Esophagus (tissue), 2 donors: ENCODE measurements at regions not wholly inside any gene's neighbourhood (a gene's known extent, or its start where the extent isn't known, plus 50 kb on each side); places are given as distances from the start of the nearest gene placed in this dataset.

Experiments
- H3K27ac ChIP-seq, 2 donors: one replicate each; pipeline ENCODE4 v1.5.1; 2013; ENCODE audit warnings: low read depth in 2 of 2, mild to moderate bottlenecking in 2 of 2, inconsistent platforms in 1 of 2, low read length in 1 of 2, moderate library complexity in 1 of 2
- H3K27me3 ChIP-seq, 2 donors: one replicate each; pipeline ENCODE4 v1.6.1; 2013; ENCODE audit warnings: low read length in 2 of 2, control low read depth in 1 of 2, mild to moderate bottlenecking in 1 of 2; ENCODE audit not compliant: insufficient read depth in 2 of 2, control insufficient read depth in 1 of 2
- H3K36me3 ChIP-seq, 2 donors: one replicate each; pipeline ENCODE4 v1.6.1; 2013; ENCODE audit warnings: low read length in 1 of 2; ENCODE audit not compliant: control insufficient read depth in 2 of 2, insufficient read depth in 2 of 2
- H3K4me1 ChIP-seq, 2 donors: one replicate each; pipeline ENCODE4 v1.6.1; 2013; ENCODE audit warnings: low read length in 1 of 2; ENCODE audit not compliant: control insufficient read depth in 2 of 2, insufficient read depth in 2 of 2
- H3K4me3 ChIP-seq, 2 donors: one replicate each; pipeline ENCODE4 v1.5.1; 2013; ENCODE audit warnings: low read length in 2 of 2, mild to moderate bottlenecking in 2 of 2, low read depth in 1 of 2, moderate library complexity in 1 of 2
- H3K9me3 ChIP-seq, 2 donors: one replicate each; pipeline ENCODE4 v1.6.1; 2013; ENCODE audit warnings: mild to moderate bottlenecking in 2 of 2, low read depth in 1 of 2, low read length in 1 of 2, moderate library complexity in 1 of 2; ENCODE audit not compliant: control insufficient read depth in 2 of 2, insufficient read depth in 1 of 2
- WGBS, 2 donors: extraction: QIAGEN DNeasy Blood & Tissue Kit; methylation state at CpG; one replicate each; pipeline ENCODE4 v1.1.7; 2013; 5-methylcytosine and 5-hydroxymethylcytosine counted together
- donor health status: healthy with polysubstance abuse.
- donor health status: Bipolar disorder and iron deficiency.

- Histone ChIP-seq H3K27ac (no peak overlapping the region), H3K27me3 (no peaks in the 10 kb centered on the region), H3K9me3 (peaks cover 4 to 10% of the 10 kb centered on the region in 2 donors), H3K4me3 (no peak overlapping the region), H3K4me1 (no peaks in the 10 kb centered on the region), H3K36me3 (no peaks in the 10 kb centered on the region)
- 84 to 89% methylated on average over 4 of the region's 4 CpGs for WGBS, 2 donors
Observed at GRCh38 chr12:86526060-86526595, 269.9 kb upstream of the MGAT4C start.

GRCh38 chr12:86523844-86524243 is 267.7 kb upstream of the MGAT4C start:
- Histone ChIP-seq H3K4me1 (no peaks in the 10 kb centered on the region), H3K4me3 (no peak overlapping the region), H3K27ac (no peak overlapping the region), H3K9me3 (peaks cover 4 to 10% of the 10 kb centered on the region in 2 donors), H3K27me3 (no peaks in the 10 kb centered on the region), H3K36me3 (no peaks in the 10 kb centered on the region)
- WGBS, 2 donors = 90 to 94% methylated on average over 3 of the region's 3 CpGs

GRCh38 chr12:86521870-86522269 is 265.7 kb upstream of the MGAT4C start:
- H3K4me1 ChIP-seq = no peaks in the 10 kb centered on the region
- H3K27me3 ChIP-seq = no peaks in the 10 kb centered on the region
- no peak overlapping the region for H3K4me3 ChIP-seq
- no peak overlapping the region for H3K27ac ChIP-seq
- 82 to 88% methylated on average over 1 of the region's 1 CpG for WGBS, 2 donors
- H3K9me3 ChIP-seq = peaks cover 4 to 10% of the 10 kb centered on the region in 2 donors
- no peaks in the 10 kb centered on the region for H3K36me3 ChIP-seq

- no peak overlapping the region for H3K4me3 ChIP-seq
- H3K9me3 ChIP-seq = no peaks in the 10 kb centered on the region
- WGBS, 2 donors = 61 to 75% methylated on average over 2 of the region's 2 CpGs
- H3K27me3 ChIP-seq = no peaks in the 10 kb centered on the region
- H3K4me1 ChIP-seq = no peaks in the 10 kb centered on the region
- no peaks in the 10 kb centered on the region for H3K36me3 ChIP-seq
- H3K27ac ChIP-seq = no peak overlapping the region
Observed at GRCh38 chr12:86513226-86513625, 257.0 kb upstream of the MGAT4C start.

- no peak overlapping the region for H3K4me3 ChIP-seq
- WGBS, 2 donors = 10 to 24% methylated on average over 1 of the region's 1 CpG
- no peaks in the 10 kb centered on the region for H3K9me3 ChIP-seq
- H3K27ac ChIP-seq = no peak overlapping the region
- no peaks in the 10 kb centered on the region for H3K27me3 ChIP-seq
- no peaks in the 10 kb centered on the region for H3K4me1 ChIP-seq
- no peaks in the 10 kb centered on the region for H3K36me3 ChIP-seq
Observed at GRCh38 chr12:86496595-86496994, 240.4 kb upstream of the MGAT4C start.

GRCh38 chr12:86484473-86484872 is 228.3 kb upstream of the MGAT4C start:
- Histone ChIP-seq H3K9me3 (peaks cover 0 to 7% of the 10 kb centered on the region in 2 donors), H3K27ac (no peak overlapping the region), H3K36me3 (no peaks in the 10 kb centered on the region), H3K27me3 (no peaks in the 10 kb centered on the region), H3K4me1 (no peaks in the 10 kb centered on the region), H3K4me3 (no peak overlapping the region)
- WGBS, 2 donors = 81 to 82% methylated on average over 4 of the region's 4 CpGs

- no peaks in the 10 kb centered on the region for H3K9me3 ChIP-seq
- no peak overlapping the region for H3K27ac ChIP-seq
- no peaks in the 10 kb centered on the region for H3K27me3 ChIP-seq
- no peaks in the 10 kb centered on the region for H3K36me3 ChIP-seq
- 72 to 75% methylated on average over 2 of the region's 2 CpGs for WGBS, 2 donors
- no peak overlapping the region for H3K4me3 ChIP-seq
- no peaks in the 10 kb centered on the region for H3K4me1 ChIP-seq
Observed at GRCh38 chr12:86473231-86473630, 217.0 kb upstream of the MGAT4C start.

- no peak overlapping the region for H3K27ac ChIP-seq
- H3K36me3 ChIP-seq = no peaks in the 10 kb centered on the region
- 64 to 66% methylated on average over 2 of the region's 2 CpGs for WGBS, 2 donors
- H3K4me3 ChIP-seq = no peak overlapping the region
- H3K4me1 ChIP-seq = no peaks in the 10 kb centered on the region
- H3K9me3 ChIP-seq = no peaks in the 10 kb centered on the region
- no peaks in the 10 kb centered on the region for H3K27me3 ChIP-seq
Observed at GRCh38 chr12:86456776-86457175, 200.6 kb upstream of the MGAT4C start.

- no peak overlapping the region for H3K27ac ChIP-seq
- H3K9me3 ChIP-seq = no peaks in the 10 kb centered on the region
- no peaks in the 10 kb centered on the region for H3K36me3 ChIP-seq
- H3K4me1 ChIP-seq = no peaks in the 10 kb centered on the region
- no peaks in the 10 kb centered on the region for H3K27me3 ChIP-seq
- H3K4me3 ChIP-seq = no peak overlapping the region
- 84 to 88% methylated on average over 3 of the region's 3 CpGs for WGBS, 2 donors
Observed at GRCh38 chr12:86456241-86456640, 200.1 kb upstream of the MGAT4C start.

- Histone ChIP-seq H3K4me1 (no peaks in the 10 kb centered on the region), H3K27me3 (no peaks in the 10 kb centered on the region), H3K36me3 (no peaks in the 10 kb centered on the region), H3K4me3 (no peak overlapping the region), H3K27ac (no peak overlapping the region), H3K9me3 (no peaks in the 10 kb centered on the region)
- 63 to 66% methylated on average over 5 of the region's 5 CpGs for WGBS, 2 donors
Observed at GRCh38 chr12:86445356-86445755, 189.2 kb upstream of the MGAT4C start.
